Activated CD8-positive, alpha-beta T cell treated with anti-CD3 and anti-CD28 coated beads for 36 hours (primary cell): ENCODE measurements at regions not wholly inside any gene's neighbourhood (a gene's known extent, or its start where the extent isn't known, plus 50 kb on each side); places are given as distances from the start of the nearest gene placed in this dataset.

Source experiments
- ATAC-seq: fragments of 200-7000 bp; cut with Tn5 transposase; one replicate; pipeline ENCODE4 v1.10.0; 2021; ENCODE audit warnings: mild to moderate bottlenecking, moderate library complexity
- CTCF ChIA-PET: fragments of 350-600 bp; sonication (Branson Sonifier 250); formaldehyde crosslinking; loops from one replicate; lab custom pipeline; 2021; ENCODE audit warnings: antibody characterized with exemption; lab: Charles Lee
- POLR2A ChIA-PET: fragments of 350-600 bp; sonication (Branson Sonifier 250); formaldehyde crosslinking; loops from one replicate; lab custom pipeline; 2021; ENCODE audit warnings: antibody characterized with exemption; lab: Charles Lee
- DNase-seq: peaks from one replicate; pipeline ENCODE4 v3.0.0-alpha.2; 2020
- H3K27ac Mint-ChIP-seq: one replicate; pipeline ENCODE4 v1.8.0; 2021; ENCODE audit warnings: mild to moderate bottlenecking, mixed read lengths
- H3K27me3 Mint-ChIP-seq: one replicate; pipeline ENCODE4 v1.8.0; 2021; ENCODE audit warnings: mixed read lengths
- H3K36me3 Mint-ChIP-seq: one replicate; pipeline ENCODE4 v1.8.0; 2021; ENCODE audit warnings: low read depth, mixed read lengths
- H3K4me1 Mint-ChIP-seq: one replicate; pipeline ENCODE4 v1.8.0; 2021; ENCODE audit warnings: low read depth, mixed read lengths
- H3K4me3 Mint-ChIP-seq: one replicate; pipeline ENCODE4 v1.8.0; 2021; ENCODE audit warnings: mild to moderate bottlenecking, moderate library complexity, mixed read lengths
- H3K9me3 Mint-ChIP-seq: one replicate; pipeline ENCODE4 v1.8.0; 2021; ENCODE audit warnings: mixed read lengths
- intact Hi-C: fragments of 100-400 bp; cut with micrococcal nuclease; formaldehyde crosslinking; loops from one replicate; pipeline ENCODE4 v1.10.0; 2022
- TF ChIP-seq, protein P1 (sequence below): fragments of 200-600 bp; IDR thresholded peaks from one replicate; pipeline ENCODE4 v1.8.0; 2022; ENCODE audit warnings: antibody characterized with exemption, mild to moderate bottlenecking

DNA sequence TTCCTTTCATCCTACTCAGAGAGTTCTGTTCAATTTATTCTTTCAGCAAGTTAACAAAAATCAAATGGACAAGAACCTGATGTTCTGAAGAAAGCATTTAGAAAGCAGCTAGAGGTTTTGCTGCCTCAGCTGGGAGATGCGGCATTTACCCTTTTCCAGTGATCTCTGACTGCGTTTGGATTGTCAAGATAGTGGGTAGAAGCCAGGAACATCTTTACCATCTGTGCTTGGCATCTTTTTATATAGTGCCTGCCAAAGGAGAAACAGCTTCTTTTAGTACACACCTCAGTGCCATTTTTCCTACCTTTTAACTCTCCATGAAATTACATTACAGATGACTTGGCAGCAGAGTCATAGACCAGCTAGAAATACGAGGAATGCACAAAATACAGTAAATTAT lies 680.8 kb downstream of the SLITRK1 start:
- ChIA-PET POLR2A (no interaction called here), CTCF (no interaction called here)
- no peak for DNase-seq
- TF ChIP-seq, protein P1, sequence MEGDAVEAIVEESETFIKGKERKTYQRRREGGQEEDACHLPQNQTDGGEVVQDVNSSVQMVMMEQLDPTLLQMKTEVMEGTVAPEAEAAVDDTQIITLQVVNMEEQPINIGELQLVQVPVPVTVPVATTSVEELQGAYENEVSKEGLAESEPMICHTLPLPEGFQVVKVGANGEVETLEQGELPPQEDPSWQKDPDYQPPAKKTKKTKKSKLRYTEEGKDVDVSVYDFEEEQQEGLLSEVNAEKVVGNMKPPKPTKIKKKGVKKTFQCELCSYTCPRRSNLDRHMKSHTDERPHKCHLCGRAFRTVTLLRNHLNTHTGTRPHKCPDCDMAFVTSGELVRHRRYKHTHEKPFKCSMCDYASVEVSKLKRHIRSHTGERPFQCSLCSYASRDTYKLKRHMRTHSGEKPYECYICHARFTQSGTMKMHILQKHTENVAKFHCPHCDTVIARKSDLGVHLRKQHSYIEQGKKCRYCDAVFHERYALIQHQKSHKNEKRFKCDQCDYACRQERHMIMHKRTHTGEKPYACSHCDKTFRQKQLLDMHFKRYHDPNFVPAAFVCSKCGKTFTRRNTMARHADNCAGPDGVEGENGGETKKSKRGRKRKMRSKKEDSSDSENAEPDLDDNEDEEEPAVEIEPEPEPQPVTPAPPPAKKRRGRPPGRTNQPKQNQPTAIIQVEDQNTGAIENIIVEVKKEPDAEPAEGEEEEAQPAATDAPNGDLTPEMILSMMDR = no peak
- Mint-ChIP-seq H3K9me3 (no peaks in the 10 kb centered on the region), H3K4me3 (no peak overlapping the region), H3K27ac (no peak overlapping the region), H3K27me3 (no peaks in the 10 kb centered on the region), H3K36me3 (no peaks in the 10 kb centered on the region), H3K4me1 (no peaks in the 10 kb centered on the region)
- ATAC-seq = no peak
- intact Hi-C loops = no loop called here

DNA sequence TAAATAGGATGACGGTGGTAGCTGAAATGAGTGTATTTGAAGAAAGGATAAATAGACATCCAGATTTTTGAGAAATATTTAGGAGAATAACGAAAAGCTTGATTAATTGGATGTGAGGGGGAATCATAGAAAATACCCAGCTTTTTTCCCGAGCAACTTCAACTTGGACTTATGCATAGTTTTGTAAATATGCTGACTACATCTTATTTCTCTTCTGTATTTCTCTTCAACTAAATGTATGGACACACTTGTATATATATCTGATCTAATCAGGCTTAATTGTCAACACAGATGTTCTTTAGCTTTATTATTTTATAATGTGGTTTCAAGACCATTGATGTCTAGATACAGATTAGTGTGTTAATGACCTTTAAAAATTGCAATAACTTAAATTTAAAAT lies 685.0 kb downstream of the SLITRK1 start:
- no peaks in the 10 kb centered on the region for H3K36me3 Mint-ChIP-seq
- no peaks in the 10 kb centered on the region for H3K4me1 Mint-ChIP-seq
- intact Hi-C loops = no loop called here
- POLR2A ChIA-PET = no interaction called here
- no peak overlapping the region for H3K4me3 Mint-ChIP-seq
- no peaks in the 10 kb centered on the region for H3K9me3 Mint-ChIP-seq
- no peak overlapping the region for H3K27ac Mint-ChIP-seq
- no peak for DNase-seq
- CTCF ChIA-PET = no interaction called here
- ATAC-seq = no peak
- TF ChIP-seq, protein P1 = no peak
- H3K27me3 Mint-ChIP-seq = no peaks in the 10 kb centered on the region

DNA sequence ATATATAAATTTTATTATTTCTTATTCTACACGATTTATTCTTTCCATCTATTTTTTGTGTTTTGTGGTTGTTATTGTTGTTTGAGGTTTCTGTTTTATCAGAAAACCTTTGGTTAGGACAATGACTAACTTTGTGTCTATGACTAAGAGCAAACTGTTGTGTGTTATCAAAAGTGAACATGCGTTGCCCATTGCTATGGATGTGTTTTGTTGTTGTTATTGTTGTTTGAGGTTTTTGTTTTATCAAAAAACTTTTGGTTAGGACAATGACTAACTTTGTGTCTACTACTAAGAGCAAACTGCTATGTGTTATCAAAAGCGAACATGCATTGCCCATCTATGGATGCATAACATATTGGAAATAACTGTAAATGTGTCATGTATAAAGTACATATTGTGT lies 692.3 kb downstream of the SLITRK1 start:
- Mint-ChIP-seq H3K4me3 (no peak overlapping the region), H3K4me1 (no peaks in the 10 kb centered on the region), H3K36me3 (no peaks in the 10 kb centered on the region), H3K27ac (no peak overlapping the region), H3K9me3 (peaks cover 1% of the 10 kb centered on the region), H3K27me3 (no peaks in the 10 kb centered on the region)
- POLR2A ChIA-PET = no interaction called here
- TF ChIP-seq, protein P1 = no peak
- CTCF ChIA-PET = no interaction called here
- no peak for ATAC-seq
- DNase-seq = no peak
- intact Hi-C loops = no loop called here

DNA sequence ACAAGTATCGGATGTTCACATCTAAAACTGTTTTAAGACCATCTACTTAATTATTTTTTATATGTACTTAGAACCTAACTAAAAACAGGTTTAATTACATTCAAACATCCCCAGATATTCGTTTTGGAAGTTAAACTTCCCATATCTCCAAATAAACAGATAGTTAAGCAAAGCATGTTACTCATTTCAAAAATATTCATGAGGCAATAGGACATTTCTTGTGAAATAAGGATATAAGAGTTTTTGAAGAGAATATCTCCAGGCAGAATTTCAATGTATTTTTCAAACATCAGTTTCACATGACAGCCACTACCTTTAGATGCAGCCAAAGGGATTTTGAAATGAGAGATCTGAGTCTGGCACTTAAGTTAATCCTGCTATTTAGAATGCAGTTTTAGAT lies 697.5 kb downstream of the SLITRK1 start:
- POLR2A ChIA-PET = no interaction called here

DNA sequence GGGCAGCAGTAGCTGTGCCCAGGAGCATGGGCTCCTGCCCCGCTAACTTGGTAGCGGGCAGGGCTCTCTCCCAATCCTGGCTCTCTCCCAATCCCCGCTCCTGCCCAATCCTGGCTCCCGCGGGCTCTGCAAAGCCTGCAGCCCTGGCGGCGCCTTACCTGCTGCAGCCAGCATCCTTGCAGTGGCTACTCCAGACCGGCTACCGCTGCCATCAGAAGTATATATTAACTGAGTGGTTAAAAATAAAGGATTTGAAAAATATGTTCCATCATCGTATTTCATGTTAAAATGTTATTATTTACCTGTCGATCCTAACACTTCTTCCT lies 698.2 kb downstream of the SLITRK1 start:
- POLR2A ChIA-PET = no interaction called here
- intact Hi-C loops = no loop called here
- Mint-ChIP-seq H3K4me1 (no peaks in the 10 kb centered on the region), H3K4me3 (no peak overlapping the region), H3K27ac (no peak overlapping the region), H3K36me3 (no peaks in the 10 kb centered on the region), H3K9me3 (peaks cover 1% of the 10 kb centered on the region), H3K27me3 (no peaks in the 10 kb centered on the region)
- TF ChIP-seq, protein P1 = no peak
- ATAC-seq (no peak), DNase-seq (no peak)
- CTCF ChIA-PET = no interaction called here

More for the DNA sequence above, 697.5 kb downstream of the SLITRK1 start:
- H3K4me3 Mint-ChIP-seq = no peak overlapping the region
- no peak overlapping the region for H3K27ac Mint-ChIP-seq
- intact Hi-C loops = no loop called here
- H3K36me3 Mint-ChIP-seq = no peaks in the 10 kb centered on the region
- ATAC-seq (no peak), DNase-seq (no peak)
- CTCF ChIA-PET = no interaction called here
- H3K27me3 Mint-ChIP-seq = no peaks in the 10 kb centered on the region
- no peaks in the 10 kb centered on the region for H3K4me1 Mint-ChIP-seq
- H3K9me3 Mint-ChIP-seq = peaks cover 1% of the 10 kb centered on the region
- TF ChIP-seq, protein P1 = no peak
